HEK293 (cell line): ENCODE measurements at regions not wholly inside any gene's neighbourhood (a gene's known extent, or its start where the extent isn't known, plus 50 kb on each side); places are given as distances from the start of the nearest gene placed in this dataset.

Source experiments
- ZNF223 ChIP-seq: fragments of 450-650 bp; formaldehyde crosslinking; IDR thresholded peaks from 2 replicates; pipeline ENCODE4 v1.5.1; 2016; ENCODE audit warnings: missing biosample characterization, missing genetic modification characterization
- TF ChIP-seq, protein P1 (sequence below): fragments of 450-650 bp; formaldehyde crosslinking; IDR thresholded peaks from 2 replicates; pipeline ENCODE4 v1.5.1; 2017; ENCODE audit warnings: missing biosample characterization, mild to moderate bottlenecking, missing genetic modification characterization, moderate library complexity
- TF ChIP-seq, protein P2 (sequence below): fragments of 450-650 bp; formaldehyde crosslinking; IDR thresholded peaks from 2 replicates; pipeline ENCODE4 v1.5.1; 2016; ENCODE audit warnings: missing biosample characterization, missing genetic modification characterization

DNA sequence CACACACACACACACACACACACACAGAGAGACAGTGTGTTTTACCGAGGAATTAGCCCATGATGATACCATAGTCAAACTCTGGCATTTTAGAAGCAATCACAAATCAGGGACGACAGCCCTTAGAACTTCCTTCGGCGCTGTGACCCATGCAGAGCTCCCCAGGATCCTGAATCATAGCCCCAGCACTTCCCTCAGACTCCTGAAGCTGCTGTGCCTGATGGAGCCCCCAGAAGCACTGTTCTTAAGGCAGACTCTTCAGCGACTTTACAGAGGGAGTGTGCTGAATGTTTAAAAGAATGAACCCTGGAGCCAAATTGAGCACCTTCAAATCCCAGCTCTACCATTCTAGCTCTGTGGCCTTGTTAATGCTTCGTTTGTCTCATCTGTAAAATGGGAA is 89.3 kb upstream of the LIPC start:
- TF ChIP-seq, protein P1, sequence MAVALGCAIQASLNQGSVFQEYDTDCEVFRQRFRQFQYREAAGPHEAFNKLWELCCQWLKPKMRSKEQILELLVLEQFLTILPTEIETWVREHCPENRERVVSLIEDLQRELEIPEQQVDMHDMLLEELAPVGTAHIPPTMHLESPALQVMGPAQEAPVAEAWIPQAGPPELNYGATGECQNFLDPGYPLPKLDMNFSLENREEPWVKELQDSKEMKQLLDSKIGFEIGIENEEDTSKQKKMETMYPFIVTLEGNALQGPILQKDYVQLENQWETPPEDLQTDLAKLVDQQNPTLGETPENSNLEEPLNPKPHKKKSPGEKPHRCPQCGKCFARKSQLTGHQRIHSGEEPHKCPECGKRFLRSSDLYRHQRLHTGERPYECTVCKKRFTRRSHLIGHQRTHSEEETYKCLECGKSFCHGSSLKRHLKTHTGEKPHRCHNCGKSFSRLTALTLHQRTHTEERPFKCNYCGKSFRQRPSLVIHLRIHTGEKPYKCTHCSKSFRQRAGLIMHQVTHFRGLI (tag by site-specific recombination): no peak
- no peak for TF ChIP-seq ZNF223
- TF ChIP-seq, protein P2, sequence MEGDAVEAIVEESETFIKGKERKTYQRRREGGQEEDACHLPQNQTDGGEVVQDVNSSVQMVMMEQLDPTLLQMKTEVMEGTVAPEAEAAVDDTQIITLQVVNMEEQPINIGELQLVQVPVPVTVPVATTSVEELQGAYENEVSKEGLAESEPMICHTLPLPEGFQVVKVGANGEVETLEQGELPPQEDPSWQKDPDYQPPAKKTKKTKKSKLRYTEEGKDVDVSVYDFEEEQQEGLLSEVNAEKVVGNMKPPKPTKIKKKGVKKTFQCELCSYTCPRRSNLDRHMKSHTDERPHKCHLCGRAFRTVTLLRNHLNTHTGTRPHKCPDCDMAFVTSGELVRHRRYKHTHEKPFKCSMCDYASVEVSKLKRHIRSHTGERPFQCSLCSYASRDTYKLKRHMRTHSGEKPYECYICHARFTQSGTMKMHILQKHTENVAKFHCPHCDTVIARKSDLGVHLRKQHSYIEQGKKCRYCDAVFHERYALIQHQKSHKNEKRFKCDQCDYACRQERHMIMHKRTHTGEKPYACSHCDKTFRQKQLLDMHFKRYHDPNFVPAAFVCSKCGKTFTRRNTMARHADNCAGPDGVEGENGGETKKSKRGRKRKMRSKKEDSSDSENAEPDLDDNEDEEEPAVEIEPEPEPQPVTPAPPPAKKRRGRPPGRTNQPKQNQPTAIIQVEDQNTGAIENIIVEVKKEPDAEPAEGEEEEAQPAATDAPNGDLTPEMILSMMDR (tag by site-specific recombination): no peak
